GM12878 (cell line): ENCODE measurements at regions not wholly inside any gene's neighbourhood (a gene's known extent, or its start where the extent isn't known, plus 50 kb on each side); places are given as distances from the start of the nearest gene placed in this dataset.
A peak's percentile ranks its signal among the peaks of the same experiment; 100 is the strongest.

Experiments used
- E4F1 ChIP-seq: fragments of 450-650 bp; IDR thresholded peaks from 2 replicates; pipeline ENCODE4 v1.6.1; 2018; ENCODE audit warnings: borderline replicate concordance, mild to moderate bottlenecking; ENCODE audit not compliant: partially characterized antibody
- FOXM1 ChIP-seq: IDR thresholded peaks from 2 replicates; pipeline ENCODE4 v1.6.1; 2012; ENCODE audit warnings: low read depth, mild to moderate bottlenecking, inconsistent platforms, low read length, moderate library complexity
- PKNOX1 ChIP-seq: fragments of 450-650 bp; IDR thresholded peaks from 2 replicates; pipeline ENCODE4 v1.6.1; 2016; ENCODE audit warnings: mild to moderate bottlenecking
- POLR2AphosphoS5 ChIP-seq: IDR thresholded peaks from 2 replicates; pipeline ENCODE4 v1.6.1; 2011; ENCODE audit warnings: mild to moderate bottlenecking, low read length, inconsistent platforms
- REST ChIP-seq: IDR thresholded peaks from 2 replicates; pipeline ENCODE4 v1.6.1; 2012; ENCODE audit warnings: mild to moderate bottlenecking, low read depth, low read length
- YY1 ChIP-seq: IDR thresholded peaks from 2 replicates; pipeline ENCODE4 v1.6.1; 2011; ENCODE audit warnings: low read depth, mild to moderate bottlenecking, low read length
- ZNF207 ChIP-seq: fragments of 450-650 bp; IDR thresholded peaks from 2 replicates; pipeline ENCODE4 v1.6.1; 2014; ENCODE audit warnings: antibody characterized with exemption, mild to moderate bottlenecking, borderline replicate concordance
- ZNF217 ChIP-seq: fragments of 450-650 bp; IDR thresholded peaks from 2 replicates; pipeline ENCODE4 v1.6.1; 2017; ENCODE audit warnings: antibody characterized with exemption, mild to moderate bottlenecking

- no peak for TF ChIP-seq E4F1
- no peak for TF ChIP-seq FOXM1
- peak; percentile 38; the same call in 1 of the 2 replicates for TF ChIP-seq PKNOX1
- TF ChIP-seq REST, result no peak
- no peak for TF ChIP-seq ZNF207
- no peak for TF ChIP-seq YY1
- TF ChIP-seq ZNF217, result no peak
- no peak for TF ChIP-seq POLR2AphosphoS5
Observed at GRCh38 chr6:20286968-20287565, 74.8 kb upstream of the MBOAT1 start (continued).
